NT2/D1 (cell line): ENCODE measurements at regions not wholly inside any gene's neighbourhood (a gene's known extent, or its start where the extent isn't known, plus 50 kb on each side); places are given as distances from the start of the nearest gene placed in this dataset.

ENCODE experiments used
- DNase-seq: peaks from one replicate; pipeline ENCODE4 v3.0.0-alpha.2; 2011; ENCODE audit warnings: low read depth, low spot score
- H3K27me3 ChIP-seq: 2 replicates; pipeline ENCODE4 v1.6.0; 2011; ENCODE audit warnings: mild to moderate bottlenecking; ENCODE audit not compliant: insufficient read length, insufficient read depth
- H3K36me3 ChIP-seq: 2 replicates; pipeline ENCODE4 v1.6.1; 2011; ENCODE audit warnings: mild to moderate bottlenecking, low read length, mixed read lengths; ENCODE audit not compliant: insufficient read depth, insufficient read length
- H3K4me1 ChIP-seq: 2 replicates; pipeline ENCODE4 v1.5.1; 2011; ENCODE audit not compliant: insufficient read depth, insufficient read length
- H3K4me3 ChIP-seq: 2 replicates; pipeline ENCODE4 v1.5.1; 2011; ENCODE audit warnings: low read depth; ENCODE audit not compliant: insufficient read length
- H3K9ac ChIP-seq: 2 replicates; pipeline ENCODE4 v1.6.0; 2011; ENCODE audit warnings: low read depth; ENCODE audit not compliant: insufficient read length
- H3K9me3 ChIP-seq: 2 replicates; pipeline ENCODE4 v1.5.1; 2011; ENCODE audit warnings: mild to moderate bottlenecking, low read length; ENCODE audit not compliant: insufficient read depth
- SUZ12 ChIP-seq: IDR thresholded peaks from 2 replicates; pipeline ENCODE4 v1.6.1; 2011; ENCODE audit not compliant: insufficient read length, insufficient read depth; ENCODE audit errors: extremely low read depth
- YY1 ChIP-seq: IDR thresholded peaks from 2 replicates; pipeline ENCODE4 v1.6.1; 2011; ENCODE audit not compliant: insufficient read length, insufficient read depth
- ZNF274 ChIP-seq: IDR thresholded peaks from 2 replicates; pipeline ENCODE4 v1.6.1; 2011; ENCODE audit warnings: mild to moderate bottlenecking, low read depth, low read length

GRCh38 chr2:128438091-128438490 is 119.4 kb upstream of the HS6ST1 start:
- no peak overlapping the region for H3K9ac ChIP-seq

DNA sequence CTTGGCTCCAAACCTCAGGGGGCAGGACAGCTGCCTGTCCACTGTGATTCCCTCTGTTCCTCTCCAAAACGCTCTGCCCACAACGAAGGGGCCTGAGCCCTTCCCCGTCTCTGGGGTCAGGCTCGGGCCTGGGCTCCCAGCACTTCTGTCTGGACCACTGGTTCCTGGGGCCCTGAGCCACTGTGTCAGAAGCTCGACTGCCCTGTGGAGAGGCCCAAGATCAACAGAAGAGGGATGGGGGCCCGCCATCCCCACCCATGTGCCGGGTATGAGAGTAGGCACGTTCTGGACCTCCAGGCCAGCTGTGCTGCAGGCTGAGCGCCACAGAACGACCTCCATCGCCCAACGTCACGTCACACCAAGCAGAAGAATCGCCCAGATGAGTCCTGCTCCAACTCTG is 119.9 kb upstream of the HS6ST1 start:
- peaks cover 15% of the 10 kb centered on the region for H3K4me1 ChIP-seq
- H3K9ac ChIP-seq, result no peak overlapping the region
- DNase-seq, result no peak
- no peak overlapping the region for H3K4me3 ChIP-seq
- TF ChIP-seq ZNF274 (no peak), SUZ12 (no peak), YY1 (no peak)
- no peaks in the 10 kb centered on the region for H3K9me3 ChIP-seq
- H3K36me3 ChIP-seq, result no peaks in the 10 kb centered on the region
- H3K27me3 ChIP-seq, result no peaks in the 10 kb centered on the region

More at GRCh38 chr2:128438091-128438490, 119.4 kb upstream of the HS6ST1 start:
- TF ChIP-seq ZNF274 (no peak), SUZ12 (no peak), YY1 (no peak)
- no peak for DNase-seq
- no peaks in the 10 kb centered on the region for H3K36me3 ChIP-seq
- H3K4me3 ChIP-seq, result no peak overlapping the region
- H3K27me3 ChIP-seq, result no peaks in the 10 kb centered on the region
- H3K4me1 ChIP-seq, result peaks cover 15% of the 10 kb centered on the region
- H3K9me3 ChIP-seq, result no peaks in the 10 kb centered on the region

GRCh38 chr2:128439031-128439790 is 120.5 kb upstream of the HS6ST1 start:
- Histone ChIP-seq H3K9me3 (no peaks in the 10 kb centered on the region), H3K4me3 (no peak overlapping the region), H3K9ac (no peak overlapping the region), H3K36me3 (no peaks in the 10 kb centered on the region), H3K4me1 (peaks cover 21% of the 10 kb centered on the region), H3K27me3 (no peaks in the 10 kb centered on the region)
- TF ChIP-seq YY1, result no peak
- TF ChIP-seq ZNF274, result no peak
- no peak for TF ChIP-seq SUZ12
- no peak for DNase-seq

DNA sequence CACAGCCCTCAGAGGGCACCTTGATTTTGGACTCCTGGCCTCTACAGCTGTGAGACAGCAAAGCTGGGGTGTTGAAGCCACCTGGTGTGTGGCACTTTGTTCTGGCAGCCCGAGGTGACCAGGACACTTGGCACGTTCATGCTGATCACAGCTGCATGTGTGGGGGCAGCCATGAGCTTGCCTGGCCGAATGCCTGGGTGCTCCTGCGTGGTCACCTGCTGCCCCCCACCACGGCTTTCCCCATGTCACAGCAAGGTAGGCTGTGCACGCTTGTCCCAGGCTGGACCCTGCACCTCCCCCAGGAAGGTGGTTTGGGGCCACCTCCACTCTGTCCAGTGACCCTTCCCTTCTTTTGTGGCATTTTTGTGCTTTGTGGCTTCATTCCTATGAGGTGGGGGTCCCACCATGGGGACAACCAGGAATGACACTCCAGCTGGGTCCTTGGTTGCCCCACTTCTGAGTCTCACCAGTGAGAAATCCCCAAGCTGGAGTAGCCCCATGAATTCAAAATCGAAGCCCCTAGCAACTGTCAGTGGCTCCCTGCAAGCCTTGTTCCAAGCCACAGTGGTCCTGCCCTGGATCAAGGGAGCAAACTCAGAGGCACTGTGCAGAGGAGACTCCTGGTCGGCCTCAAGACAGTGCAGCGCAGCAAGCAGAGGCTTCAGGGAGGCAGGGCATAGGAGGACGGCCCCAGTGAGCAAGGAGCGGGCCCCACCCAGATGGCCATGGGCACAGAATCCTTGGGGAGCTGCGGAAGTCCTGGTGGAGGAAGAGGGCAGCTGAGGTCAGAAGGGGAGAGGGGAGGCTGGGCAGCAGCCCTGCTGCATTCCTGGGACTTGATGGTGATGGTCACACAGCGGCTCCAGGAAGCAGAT is 121.4 kb upstream of the HS6ST1 start:
- Histone ChIP-seq H3K4me1 (peaks cover 24% of the 10 kb centered on the region), H3K9me3 (no peaks in the 10 kb centered on the region), H3K4me3 (no peak overlapping the region), H3K27me3 (no peaks in the 10 kb centered on the region), H3K9ac (no peak overlapping the region), H3K36me3 (no peaks in the 10 kb centered on the region)
- DNase-seq, result no peak
- TF ChIP-seq YY1, result no peak
- no peak for TF ChIP-seq SUZ12
- TF ChIP-seq ZNF274, result no peak

- Histone ChIP-seq H3K36me3 (no peaks in the 10 kb centered on the region), H3K4me3 (no peak overlapping the region), H3K27me3 (no peaks in the 10 kb centered on the region), H3K4me1 (peaks cover 27% of the 10 kb centered on the region), H3K9ac (peak overlapping the region; percentile 53), H3K9me3 (no peaks in the 10 kb centered on the region)
- no peak for DNase-seq
- no peak for TF ChIP-seq YY1
Measured at GRCh38 chr2:128440666-128441340, 122.1 kb upstream of the HS6ST1 start.

- Histone ChIP-seq H3K27me3 (no peaks in the 10 kb centered on the region), H3K36me3 (no peaks in the 10 kb centered on the region), H3K4me1 (peaks cover 27% of the 10 kb centered on the region), H3K9ac (peak overlapping the region; percentile 53), H3K4me3 (no peak overlapping the region), H3K9me3 (no peaks in the 10 kb centered on the region)
- no peak for DNase-seq
- no peak for TF ChIP-seq YY1
- no peak for TF ChIP-seq SUZ12
- TF ChIP-seq ZNF274, result no peak
Measured at GRCh38 chr2:128441341-128442052, 122.8 kb upstream of the HS6ST1 start.
